GM20000 (cell line): ENCODE measurements at regions not wholly inside any gene's neighbourhood (a gene's known extent, or its start where the extent isn't known, plus 50 kb on each side); places are given as distances from the start of the nearest gene placed in this dataset.

Source experiments
- DNase-seq: peaks from one replicate; pipeline ENCODE4 v3.0.0; 2012; ENCODE audit warnings: low spot score
- CTCF ChIP-seq: IDR thresholded peaks from 2 replicates; pipeline ENCODE4 v1.5.1; 2012; ENCODE audit warnings: mild to moderate bottlenecking, control low read depth; ENCODE audit errors: extremely low read depth, missing control alignments

DNA sequence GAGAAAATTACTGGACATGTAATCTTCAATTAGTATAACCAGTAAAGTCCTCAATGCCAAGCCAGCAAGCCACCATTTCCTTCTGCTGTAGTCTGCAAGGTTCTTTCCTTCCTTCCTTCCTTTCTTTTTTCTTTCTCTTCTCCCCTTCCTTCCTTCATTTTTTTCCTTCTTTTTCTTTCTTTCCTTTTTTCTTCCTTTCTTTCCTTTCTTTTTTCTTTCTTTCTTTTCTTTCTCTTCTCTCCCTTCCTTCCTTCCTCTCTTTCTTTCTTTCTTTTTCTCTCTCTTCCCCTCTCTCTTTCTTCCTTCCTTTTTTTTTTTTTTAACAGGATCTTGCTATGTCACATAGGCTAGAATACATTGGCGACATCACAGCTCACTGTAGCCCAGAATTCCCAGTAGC, 369.8 kb downstream of the SEMA3D start:
- DNase-seq, result no peak
- TF ChIP-seq CTCF, result no peak

- DNase-seq, result no peak
- no peak for TF ChIP-seq CTCF
Observed at GRCh38 chr7:84813376-84813775, 373.5 kb downstream of the SEMA3D start.

DNA sequence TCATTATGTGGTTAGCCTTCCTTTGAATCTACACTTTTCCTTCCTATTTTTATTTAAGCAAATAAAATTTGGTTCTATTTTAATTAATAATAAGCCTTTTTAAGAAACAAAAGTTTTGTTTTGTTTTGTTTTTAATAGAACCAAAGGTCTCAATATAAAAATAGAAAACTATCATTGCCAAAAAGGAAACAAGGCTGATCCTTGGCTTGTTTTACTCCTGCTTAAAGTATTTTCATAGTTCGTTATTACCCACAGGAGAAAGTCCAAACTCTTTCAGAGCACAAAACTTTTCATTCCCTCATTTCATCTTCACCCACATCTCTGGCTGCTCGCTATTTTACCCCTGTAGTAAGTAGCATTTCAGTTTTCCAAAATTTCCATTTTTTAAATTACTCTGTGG, 374.8 kb downstream of the SEMA3D start:
- no peak for DNase-seq
- no peak for TF ChIP-seq CTCF

- TF ChIP-seq CTCF, result no peak
- no peak for DNase-seq
Observed at GRCh38 chr7:84811362-84811761, 375.5 kb downstream of the SEMA3D start.

DNA sequence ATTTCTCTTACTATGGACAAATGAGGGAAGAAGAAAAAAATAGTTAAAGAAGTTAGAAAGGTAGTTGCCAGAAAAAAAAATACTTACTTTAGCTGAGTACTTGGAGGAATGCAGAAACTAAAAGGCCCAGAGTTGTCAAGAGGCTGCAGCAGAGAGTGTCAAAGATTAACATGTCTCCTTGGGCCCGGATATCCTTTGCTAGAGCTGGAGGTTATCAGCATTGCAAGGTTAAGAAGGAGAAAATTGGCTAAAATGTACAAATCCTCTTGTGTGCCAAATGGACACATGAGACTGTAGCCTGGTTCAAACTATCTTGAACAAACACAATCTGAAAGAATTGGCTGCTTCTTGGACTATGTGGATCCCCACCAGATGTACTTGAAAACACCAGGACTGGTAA, 377.0 kb downstream of the SEMA3D start:
- DNase-seq, result no peak
- no peak for TF ChIP-seq CTCF

GRCh38 chr7:84803979-84804378, 382.9 kb downstream of the SEMA3D start:
- no peak for DNase-seq

GRCh38 chr7:84801396-84801795, 385.5 kb downstream of the SEMA3D start:
- no peak for DNase-seq
- no peak for TF ChIP-seq CTCF

More at GRCh38 chr7:84803979-84804378, 382.9 kb downstream of the SEMA3D start:
- no peak for TF ChIP-seq CTCF
